PC-9 (cell line): ENCODE measurements at regions not wholly inside any gene's neighbourhood (a gene's known extent, or its start where the extent isn't known, plus 50 kb on each side); places are given as distances from the start of the nearest gene placed in this dataset.

ENCODE experiments used
- EZH2 ChIP-seq: fragments of 200-600 bp; sonication (generic); IDR thresholded peaks from 2 replicates; pipeline ENCODE4 v1.8.0; 2017; ENCODE audit warnings: antibody characterized with exemption, low read depth
- TF ChIP-seq, protein P1 (sequence below): fragments of 200-600 bp; sonication (generic); conservative IDR thresholded peaks from 2 replicates; pipeline ENCODE4 v1.6.1; 2017; ENCODE audit warnings: mixed run types, antibody characterized with exemption, mild to moderate bottlenecking, moderate library complexity

DNA sequence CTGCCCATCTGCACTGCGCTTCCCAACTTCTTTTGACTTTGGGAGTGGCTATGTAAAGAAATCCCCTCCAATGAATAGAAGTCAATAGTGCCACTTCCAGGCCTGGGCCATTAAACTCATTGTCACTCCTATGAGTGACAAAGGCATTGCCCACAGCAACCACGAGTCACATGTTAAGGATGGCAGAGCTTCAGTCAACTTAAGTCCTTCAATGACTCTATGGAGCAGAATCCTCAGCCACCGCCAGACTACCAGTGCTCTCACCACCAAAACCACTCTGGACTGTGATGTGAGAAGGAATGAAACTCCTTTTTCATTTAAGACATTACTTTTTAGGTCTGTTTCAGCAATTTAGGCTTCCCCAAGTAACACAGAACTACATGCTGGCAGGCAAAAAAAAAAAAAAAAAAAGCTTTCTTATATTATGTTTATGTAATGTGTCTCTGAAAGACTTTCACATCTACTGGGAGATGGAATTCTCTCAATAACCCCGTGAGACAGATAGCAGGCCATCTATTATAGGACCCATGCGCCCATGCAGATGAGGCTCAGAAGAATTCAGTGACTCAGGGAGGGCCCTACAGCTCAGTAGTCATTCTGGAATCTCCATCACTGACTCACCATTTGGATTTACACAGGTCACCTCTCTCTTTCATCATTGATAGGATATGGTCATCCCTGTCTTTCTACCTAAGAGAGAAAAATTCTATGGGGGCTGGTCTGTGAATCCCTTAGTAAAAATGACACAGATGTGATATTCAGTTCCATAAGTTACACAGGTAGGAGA lies 180.5 kb downstream of the CEMIP2 start:
- TF ChIP-seq, protein P1, sequence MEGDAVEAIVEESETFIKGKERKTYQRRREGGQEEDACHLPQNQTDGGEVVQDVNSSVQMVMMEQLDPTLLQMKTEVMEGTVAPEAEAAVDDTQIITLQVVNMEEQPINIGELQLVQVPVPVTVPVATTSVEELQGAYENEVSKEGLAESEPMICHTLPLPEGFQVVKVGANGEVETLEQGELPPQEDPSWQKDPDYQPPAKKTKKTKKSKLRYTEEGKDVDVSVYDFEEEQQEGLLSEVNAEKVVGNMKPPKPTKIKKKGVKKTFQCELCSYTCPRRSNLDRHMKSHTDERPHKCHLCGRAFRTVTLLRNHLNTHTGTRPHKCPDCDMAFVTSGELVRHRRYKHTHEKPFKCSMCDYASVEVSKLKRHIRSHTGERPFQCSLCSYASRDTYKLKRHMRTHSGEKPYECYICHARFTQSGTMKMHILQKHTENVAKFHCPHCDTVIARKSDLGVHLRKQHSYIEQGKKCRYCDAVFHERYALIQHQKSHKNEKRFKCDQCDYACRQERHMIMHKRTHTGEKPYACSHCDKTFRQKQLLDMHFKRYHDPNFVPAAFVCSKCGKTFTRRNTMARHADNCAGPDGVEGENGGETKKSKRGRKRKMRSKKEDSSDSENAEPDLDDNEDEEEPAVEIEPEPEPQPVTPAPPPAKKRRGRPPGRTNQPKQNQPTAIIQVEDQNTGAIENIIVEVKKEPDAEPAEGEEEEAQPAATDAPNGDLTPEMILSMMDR: no peak
- TF ChIP-seq EZH2: no peak
